DOHH2 (cell line): ENCODE measurements at regions not wholly inside any gene's neighbourhood (a gene's known extent, or its start where the extent isn't known, plus 50 kb on each side); places are given as distances from the start of the nearest gene placed in this dataset.

Source experiments
- CTCF ChIP-seq: fragments of 200-600 bp; sonication (generic); IDR thresholded peaks from one replicate; pipeline ENCODE4 v1.5.1; 2014; ENCODE audit warnings: antibody characterized with exemption, mild to moderate bottlenecking, low read depth, low read length; ENCODE audit not compliant: poor library complexity, severe bottlenecking
- EZH2phosphoT487 ChIP-seq: fragments of 200-600 bp; sonication (generic); IDR thresholded peaks from 2 replicates; pipeline ENCODE4 v1.6.1; 2017; ENCODE audit warnings: borderline replicate concordance, mild to moderate bottlenecking, antibody characterized with exemption, low read length, moderate library complexity, mixed read lengths

GRCh38 chr17:83148317-83149028, 69.1 kb downstream of the METRNL start:
- TF ChIP-seq CTCF (no peak), EZH2phosphoT487 (no peak)
